ENCODE measurements at regions not wholly inside any gene's neighbourhood (a gene's known extent, or its start where the extent isn't known, plus 50 kb on each side); places are given as distances from the start of the nearest gene placed in this dataset.

DNA sequence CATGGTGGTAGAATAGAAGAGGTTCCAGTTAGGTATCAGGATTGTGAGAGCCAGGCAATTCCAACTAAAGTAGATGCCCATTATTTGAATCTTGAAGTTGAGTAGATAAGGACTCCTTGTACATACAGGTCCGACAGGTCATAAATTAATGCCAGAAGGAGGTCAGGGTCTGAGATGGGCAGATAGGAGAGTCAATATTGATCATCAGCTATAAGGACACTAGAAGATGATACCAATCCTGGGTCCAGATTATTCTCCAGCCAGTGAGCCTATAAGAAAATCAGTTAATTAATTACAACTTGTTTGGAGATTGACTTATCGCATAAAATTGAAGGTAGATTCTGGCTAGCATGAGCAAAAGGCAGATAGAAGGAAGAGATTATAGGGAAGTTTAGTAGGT, 378.4 kb upstream of the NAALADL2 start:
- Histone ChIP-seq H3K36me3 (ENCODE audit: control insufficient read depth in 2 of 2, extremely low read depth in 1 of 2, insufficient read depth in 2 of 2, low read length in 2 of 2) (no peaks in the 10 kb centered on the region), H3K79me2 (ENCODE audit: control insufficient read depth, insufficient read depth, low read length) (no peaks in the 10 kb centered on the region), H3K27ac (ENCODE audit: control insufficient read depth, insufficient read depth, low read length) (no peak overlapping the region), H2AFZ (ENCODE audit: control insufficient read depth, low read length) (no peak overlapping the region), H3K4me2 (ENCODE audit: control insufficient read depth, extremely low read depth, insufficient read depth, low read depth, low read length) (no peak overlapping the region), H3K4me3 (ENCODE audit: control insufficient read depth in 2 of 3, extremely low read depth in 1 of 3, insufficient read depth in 2 of 3, low read depth in 1 of 3, low read length in 3 of 3) (no peak overlapping the region), H3K9ac (ENCODE audit: control insufficient read depth, extremely low read depth, insufficient read depth, low read length) (no peak overlapping the region), H3K9me1 (ENCODE audit: control insufficient read depth, extremely low read depth, insufficient read depth, low read length) (no peaks in the 10 kb centered on the region), H3K9me3 (ENCODE audit: control insufficient read depth, low read depth, low read length) (no peaks in the 10 kb centered on the region), H3K27me3 (ENCODE audit: control insufficient read depth, extremely low read depth, insufficient read depth, low read length) (no peaks in the 10 kb centered on the region), H3K4me1 (ENCODE audit: control insufficient read depth, extremely low read depth, insufficient read depth, low read length) (no peaks in the 10 kb centered on the region), H4K20me1 (ENCODE audit: control insufficient read depth, extremely low read depth, insufficient read depth, low read length) (no peaks in the 10 kb centered on the region)
- no peak for FAIRE-seq
- no peak for TF ChIP-seq EZH2 (IDR thresholded peaks at IDR 0.05; ENCODE audit: low read length)
- TF ChIP-seq, protein P1, sequence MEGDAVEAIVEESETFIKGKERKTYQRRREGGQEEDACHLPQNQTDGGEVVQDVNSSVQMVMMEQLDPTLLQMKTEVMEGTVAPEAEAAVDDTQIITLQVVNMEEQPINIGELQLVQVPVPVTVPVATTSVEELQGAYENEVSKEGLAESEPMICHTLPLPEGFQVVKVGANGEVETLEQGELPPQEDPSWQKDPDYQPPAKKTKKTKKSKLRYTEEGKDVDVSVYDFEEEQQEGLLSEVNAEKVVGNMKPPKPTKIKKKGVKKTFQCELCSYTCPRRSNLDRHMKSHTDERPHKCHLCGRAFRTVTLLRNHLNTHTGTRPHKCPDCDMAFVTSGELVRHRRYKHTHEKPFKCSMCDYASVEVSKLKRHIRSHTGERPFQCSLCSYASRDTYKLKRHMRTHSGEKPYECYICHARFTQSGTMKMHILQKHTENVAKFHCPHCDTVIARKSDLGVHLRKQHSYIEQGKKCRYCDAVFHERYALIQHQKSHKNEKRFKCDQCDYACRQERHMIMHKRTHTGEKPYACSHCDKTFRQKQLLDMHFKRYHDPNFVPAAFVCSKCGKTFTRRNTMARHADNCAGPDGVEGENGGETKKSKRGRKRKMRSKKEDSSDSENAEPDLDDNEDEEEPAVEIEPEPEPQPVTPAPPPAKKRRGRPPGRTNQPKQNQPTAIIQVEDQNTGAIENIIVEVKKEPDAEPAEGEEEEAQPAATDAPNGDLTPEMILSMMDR (optimal IDR thresholded peaks at IDR 0.05 in 1 of 3, IDR thresholded peaks at IDR 0.05 in 1 of 3, conservative IDR thresholded peaks at IDR 0.05 in 1 of 3; ENCODE audit: extremely low read depth in 1 of 3, insufficient read depth in 2 of 3, low read length in 3 of 3) = no peak
- dilution Hi-C loops (cut with MboI; ENCODE audit: extremely low pct_ligation_motif_present, low sequenced_read_pairs) = no loop called here
- no peak for DNase-seq (ENCODE audit: low read depth, low spot score)

DNA sequence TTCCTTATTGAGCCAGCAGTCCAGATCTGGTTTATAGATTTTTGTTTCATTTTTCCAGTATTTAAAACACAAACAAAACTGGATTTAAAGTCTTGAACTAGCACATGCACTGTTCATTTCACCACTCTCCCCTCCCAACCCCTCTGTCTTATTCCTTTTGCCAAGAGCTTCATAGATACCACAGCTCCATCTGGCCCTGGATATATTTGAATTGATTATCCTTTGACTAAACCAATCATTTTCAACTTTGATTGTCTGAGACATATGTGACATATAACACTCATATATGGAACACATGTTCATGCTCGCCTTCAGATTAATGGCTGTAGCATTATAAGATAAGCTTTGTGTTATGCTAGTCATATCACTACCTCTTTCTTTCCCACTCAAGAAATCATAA, 376.6 kb upstream of the NAALADL2 start:
- H3K9me1 ChIP-seq (ENCODE audit: control insufficient read depth, extremely low read depth, insufficient read depth, low read length) = no peaks in the 10 kb centered on the region
- dilution Hi-C loops (cut with MboI; ENCODE audit: extremely low pct_ligation_motif_present, low sequenced_read_pairs) = no loop called here
- no peak for FAIRE-seq

More for the DNA sequence above, 376.6 kb upstream of the NAALADL2 start:
- Histone ChIP-seq H3K79me2 (ENCODE audit: control insufficient read depth, insufficient read depth, low read length) (no peaks in the 10 kb centered on the region), H3K27me3 (ENCODE audit: control insufficient read depth, extremely low read depth, insufficient read depth, low read length) (no peaks in the 10 kb centered on the region), H3K4me3 (ENCODE audit: control insufficient read depth in 2 of 3, extremely low read depth in 1 of 3, insufficient read depth in 2 of 3, low read depth in 1 of 3, low read length in 3 of 3) (no peak overlapping the region), H3K9ac (ENCODE audit: control insufficient read depth, extremely low read depth, insufficient read depth, low read length) (no peak overlapping the region), H3K4me2 (ENCODE audit: control insufficient read depth, extremely low read depth, insufficient read depth, low read depth, low read length) (no peak overlapping the region), H3K27ac (ENCODE audit: control insufficient read depth, insufficient read depth, low read length) (no peak overlapping the region), H3K36me3 (ENCODE audit: control insufficient read depth in 2 of 2, extremely low read depth in 1 of 2, insufficient read depth in 2 of 2, low read length in 2 of 2) (no peaks in the 10 kb centered on the region), H3K9me3 (ENCODE audit: control insufficient read depth, low read depth, low read length) (no peaks in the 10 kb centered on the region), H2AFZ (ENCODE audit: control insufficient read depth, low read length) (no peak overlapping the region), H4K20me1 (ENCODE audit: control insufficient read depth, extremely low read depth, insufficient read depth, low read length) (no peaks in the 10 kb centered on the region), H3K4me1 (ENCODE audit: control insufficient read depth, extremely low read depth, insufficient read depth, low read length) (no peaks in the 10 kb centered on the region)
- TF ChIP-seq, protein P1 (optimal IDR thresholded peaks at IDR 0.05 in 1 of 3, IDR thresholded peaks at IDR 0.05 in 1 of 3, conservative IDR thresholded peaks at IDR 0.05 in 1 of 3; ENCODE audit: extremely low read depth in 1 of 3, insufficient read depth in 2 of 3, low read length in 3 of 3) = no peak
- no peak for TF ChIP-seq EZH2 (IDR thresholded peaks at IDR 0.05; ENCODE audit: low read length)
- DNase-seq (ENCODE audit: low read depth, low spot score) = no peak

Data from keratinocyte (primary cell).